K562 (cell line): ENCODE measurements at regions not wholly inside any gene's neighbourhood (a gene's known extent, or its start where the extent isn't known, plus 50 kb on each side); places are given as distances from the start of the nearest gene placed in this dataset.

Experiments used
- ATAC-seq: fragments of 200-7000 bp; cut with Tn5 transposase; 3 replicates; pipeline ENCODE4 v1.9.1; 2020; ENCODE audit warnings: moderate library complexity
- BruUV-seq: library from RNA; stranded (reverse); fragments of 400-500 nt; replicated peaks from 2 replicates; lab custom pipeline; 2021; lab: Mats Ljungman, UMichigan
- CTCF ChIA-PET: fragments of 300-600 bp; formaldehyde crosslinking; extraction: SDS; loops from one replicate; lab custom pipeline; 2021; ENCODE audit warnings: low intra/inter-chr PET ratio; lab: Yijun Ruan, JAX
- POLR2A ChIA-PET: fragments of 300-600, 350-650 bp; sonication (Branson Sonifier 250); formaldehyde crosslinking; extraction: SDS; loops from one replicate; lab custom pipeline; 2021; ENCODE audit warnings: antibody characterized with exemption, inconsistent platforms; lab: Yijun Ruan, JAX
- DNase-seq, 4 experiments: peaks; one replicate each; pipeline versions ENCODE4 v3.0.0 to v3.0.0-alpha.2; 2011 to 2018; ENCODE audit warnings: low spot score in 3 of 4, mixed read lengths in 3 of 4; ENCODE audit errors: extremely low read depth in 1 of 4
- FAIRE-seq: peaks from 2 replicates; lab custom pipeline; 2011; peaks lifted over from hg19 to GRCh38; lab: Jason Lieb, UNC
- H2AFZ ChIP-seq: 2 replicates; pipeline ENCODE4 v1.6.0; 2011; ENCODE audit warnings: low read depth, low read length, control low read depth, inconsistent platforms
- H3K27ac ChIP-seq: fragments of 200-600 bp; 3 replicates; pipeline ENCODE4 v1.8.0; 2011; ENCODE audit warnings: low read depth, mild to moderate bottlenecking, control low read depth, inconsistent platforms, low read length, moderate library complexity, mixed read lengths; ENCODE audit errors: extremely low read depth
- H3K27me3 ChIP-seq, 2 experiments: fragments of 300-600 bp in 1 of 2; 2 replicates in 1 of 2; 3 replicates in 1 of 2; pipeline versions ENCODE4 v1.6.0 to v1.8.0; 2011; ENCODE audit warnings: inconsistent platforms in 2 of 2, low read length in 2 of 2, mild to moderate bottlenecking in 1 of 2, mixed read lengths in 1 of 2, moderate library complexity in 1 of 2; ENCODE audit not compliant: control insufficient read depth in 2 of 2, insufficient read depth in 2 of 2
- H3K36me3 ChIP-seq: fragments of 300-600 bp; 3 replicates; pipeline ENCODE4 v1.8.0; 2011; ENCODE audit warnings: mild to moderate bottlenecking, low read length, inconsistent platforms; ENCODE audit not compliant: control insufficient read depth, insufficient read depth
- H3K4me1 ChIP-seq, 2 experiments: fragments of 200-600 bp in 1 of 2; replicated peaks in 1 of 2; 2 replicates in 1 of 2; 3 replicates in 1 of 2; pipeline versions ENCODE4 v1.5.1 to v1.8.0; 2011; ENCODE audit warnings: inconsistent platforms in 2 of 2, low read length in 2 of 2, mild to moderate bottlenecking in 1 of 2, mixed read lengths in 1 of 2, moderate library complexity in 1 of 2; ENCODE audit not compliant: control insufficient read depth in 2 of 2, insufficient read depth in 2 of 2
- H3K4me2 ChIP-seq: 2 replicates; pipeline ENCODE4 v1.6.1; 2011; ENCODE audit warnings: low read length, control low read depth, inconsistent platforms, mixed read lengths; ENCODE audit not compliant: insufficient read depth
- H3K4me3 ChIP-seq: fragments of 200-600 bp; sonication (generic), shearing (Covaris generic); 2 replicates; pipeline ENCODE4 v1.5.1; 2016; ENCODE audit warnings: control low read depth, inconsistent platforms
- H3K79me2 ChIP-seq: fragments of 200-600 bp; 3 replicates; pipeline ENCODE4 v1.8.0; 2011; ENCODE audit warnings: low read length, inconsistent platforms; ENCODE audit not compliant: control insufficient read depth, insufficient read depth
- H3K9ac ChIP-seq, 2 experiments: 2 replicates each; pipeline versions ENCODE4 v1.6.0 to v1.6.1; 2011; ENCODE audit warnings: low read depth in 2 of 2, low read length in 2 of 2, control low read depth in 1 of 2, inconsistent platforms in 1 of 2, mild to moderate bottlenecking in 1 of 2, mixed read lengths in 1 of 2; ENCODE audit not compliant: insufficient read depth in 1 of 2
- H3K9me1 ChIP-seq: one replicate; pipeline ENCODE4 v1.6.0; 2011; ENCODE audit warnings: inconsistent platforms, mild to moderate bottlenecking, low read length, moderate library complexity; ENCODE audit not compliant: control insufficient read depth, insufficient read depth
- H3K9me3 ChIP-seq: replicated peaks from 2 replicates; pipeline ENCODE4 v1.5.1; 2011; ENCODE audit warnings: low read depth, low read length, inconsistent platforms; ENCODE audit not compliant: control insufficient read depth, insufficient read depth
- H4K20me1 ChIP-seq: replicated peaks from 2 replicates; pipeline ENCODE4 v1.6.1; 2011; ENCODE audit warnings: low read length, inconsistent platforms, mixed read lengths; ENCODE audit not compliant: control insufficient read depth, insufficient read depth
- EP400 ChIP-seq: fragments of 450-650 bp; IDR thresholded peaks from 2 replicates; pipeline ENCODE4 v1.6.1; 2017; ENCODE audit warnings: antibody characterized with exemption, mild to moderate bottlenecking, moderate library complexity
- MYC ChIP-seq, 2 experiments: fragments of 250-450 bp in 1 of 2; sonication (Bioruptor Pico) in 1 of 2; IDR thresholded peaks; 2 replicates each; pipeline versions ENCODE4 v1.5.1 to v1.6.1; 2012 to 2021; ENCODE audit warnings: low read depth in 2 of 2, borderline replicate concordance in 1 of 2, improper control_type of control experiment in 1 of 2, low read length in 1 of 2, mild to moderate bottlenecking in 1 of 2, moderate library complexity in 1 of 2
- NFYB ChIP-seq: IDR thresholded peaks from 2 replicates; pipeline ENCODE4 v1.6.1; 2011; ENCODE audit warnings: mild to moderate bottlenecking, moderate library complexity; ENCODE audit not compliant: insufficient read length; ENCODE audit errors: extremely low read depth
- TEAD1 ChIP-seq, 2 experiments: fragments of 450-650 bp in 1 of 2; sonication (generic) in 1 of 2; formaldehyde crosslinking; IDR thresholded peaks; 2 replicates each; pipeline versions ENCODE4 v1.4.0 to v1.8.0; 2020 to 2022; ENCODE audit warnings: mild to moderate bottlenecking in 2 of 2, missing genetic modification reagents in 1 of 2
- YY1 ChIP-seq, 3 experiments: IDR thresholded peaks; 2 replicates each; pipeline ENCODE4 v1.6.1; 2011; ENCODE audit warnings: low read length in 2 of 3, mild to moderate bottlenecking in 2 of 3, moderate library complexity in 2 of 3, borderline replicate concordance in 1 of 3, control low read depth in 1 of 3, low read depth in 1 of 3; ENCODE audit not compliant: insufficient read depth in 3 of 3, insufficient replicate concordance in 2 of 3, control insufficient read depth in 1 of 3, insufficient read length in 1 of 3; ENCODE audit errors: extremely low read depth in 1 of 3
- ZBTB1 ChIP-seq: sonication (generic); formaldehyde crosslinking; IDR thresholded peaks from 2 replicates; pipeline ENCODE4 v1.8.1; 2023; ENCODE audit warnings: missing genetic modification reagents, low read depth, mild to moderate bottlenecking, borderline replicate concordance
- WGBS: fragments of 100-300 bp; shearing (Covaris generic); methylation state at CpG from one replicate; pipeline ENCODE4 v1.1.6; 2016; ENCODE audit warnings: low coverage, mixed read lengths; ENCODE audit not compliant: insufficient coverage; ENCODE audit errors: missing lambda C conversion rate; 5-methylcytosine and 5-hydroxymethylcytosine counted together
- in situ Hi-C: fragments of 300-500 bp; cut with MboI; formaldehyde crosslinking; loops from 4 replicates; pipeline ENCODE4 v1.15.0; 2018; ENCODE audit warnings: inconsistent platforms, mixed read lengths
- intact Hi-C: fragments of 100-400 bp; cut with micrococcal nuclease; formaldehyde crosslinking; loops from 2 replicates; pipeline ENCODE4 v1.14.2; 2022
- TF ChIP-seq, protein P1 (sequence below): fragments of 450-650 bp; formaldehyde crosslinking; IDR thresholded peaks from 2 replicates; pipeline ENCODE4 v1.4.0; 2020; ENCODE audit warnings: mild to moderate bottlenecking, moderate library complexity
- TF ChIP-seq, protein P2 (sequence below): IDR thresholded peaks from 2 replicates; pipeline ENCODE4 v1.6.1; 2014; ENCODE audit warnings: antibody characterized with exemption
- TF ChIP-seq, protein P3 (sequence below): sonication (generic); formaldehyde crosslinking; IDR thresholded peaks from 2 replicates; pipeline ENCODE4 v1.9.0; 2022; ENCODE audit warnings: mild to moderate bottlenecking, missing genetic modification reagents

DNA sequence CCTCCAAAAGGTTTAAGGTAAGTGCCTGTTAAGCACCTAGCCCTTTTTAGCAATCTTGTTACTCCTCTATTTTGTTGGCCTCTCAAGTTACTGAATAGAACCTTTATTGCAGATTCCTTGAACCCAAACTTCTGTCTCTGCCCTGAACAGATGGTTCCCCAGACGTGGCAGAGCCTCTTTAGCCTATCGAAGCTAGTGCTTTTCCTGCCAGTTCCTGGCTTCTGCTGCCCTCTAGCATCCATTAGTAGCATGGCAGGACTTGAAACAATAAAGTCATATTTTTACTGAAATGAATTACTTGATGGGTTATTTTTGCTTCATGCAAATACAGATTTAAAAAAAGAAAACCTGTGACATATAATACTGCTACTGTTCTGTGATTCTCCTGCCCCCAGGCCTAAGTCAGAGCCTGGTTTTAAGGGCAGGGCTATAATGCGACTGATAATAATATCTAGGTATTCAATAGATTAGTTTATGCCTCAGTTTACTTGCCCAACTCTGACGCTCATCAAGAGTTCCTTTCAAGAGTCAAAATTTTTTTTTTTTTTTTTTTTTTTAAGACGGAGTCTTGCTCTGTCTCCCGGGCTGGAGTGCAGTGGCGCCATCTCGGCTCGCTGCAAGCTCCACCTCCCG, 84.3 kb upstream of the PHF14 start (continued):
- TF ChIP-seq, protein P1, sequence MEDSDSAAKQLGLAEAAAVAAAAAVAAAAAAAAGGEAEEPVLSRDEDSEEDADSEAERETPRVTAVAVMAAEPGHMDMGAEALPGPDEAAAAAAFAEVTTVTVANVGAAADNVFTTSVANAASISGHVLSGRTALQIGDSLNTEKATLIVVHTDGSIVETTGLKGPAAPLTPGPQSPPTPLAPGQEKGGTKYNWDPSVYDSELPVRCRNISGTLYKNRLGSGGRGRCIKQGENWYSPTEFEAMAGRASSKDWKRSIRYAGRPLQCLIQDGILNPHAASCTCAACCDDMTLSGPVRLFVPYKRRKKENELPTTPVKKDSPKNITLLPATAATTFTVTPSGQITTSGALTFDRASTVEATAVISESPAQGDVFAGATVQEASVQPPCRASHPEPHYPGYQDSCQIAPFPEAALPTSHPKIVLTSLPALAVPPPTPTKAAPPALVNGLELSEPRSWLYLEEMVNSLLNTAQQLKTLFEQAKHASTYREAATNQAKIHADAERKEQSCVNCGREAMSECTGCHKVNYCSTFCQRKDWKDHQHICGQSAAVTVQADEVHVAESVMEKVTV (CRISPR knock-in tag) = peak; percentile 67

DNA sequence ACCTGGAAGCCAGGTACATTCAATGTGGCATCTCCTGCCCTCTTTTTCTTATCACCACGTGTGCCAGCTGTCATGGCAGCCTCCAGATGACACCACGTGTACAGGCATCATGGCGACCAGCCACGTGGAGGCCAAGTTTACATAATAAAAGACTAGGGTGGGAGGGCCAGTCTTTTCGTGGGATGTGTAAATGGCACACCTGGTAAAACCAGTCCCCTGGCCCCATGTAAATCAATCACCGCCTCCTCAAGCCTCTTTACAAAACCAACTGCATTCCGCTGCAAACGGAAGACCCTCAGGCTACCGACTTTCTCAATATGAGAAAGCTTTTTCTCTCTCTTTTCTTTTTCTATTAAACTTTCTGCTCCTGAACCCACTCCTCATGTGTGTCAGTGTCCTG, 65.1 kb upstream of the PHF14 start:
- DNase-seq (no peak), ATAC-seq (no peak), FAIRE-seq (no peak)
- H3K9me1 ChIP-seq = no peaks in the 10 kb centered on the region
- no peaks in the 10 kb centered on the region for H3K79me2 ChIP-seq
- in situ Hi-C loops = no loop called here
- H2AFZ ChIP-seq = peak overlapping the region; percentile 60
- no peaks in the 10 kb centered on the region for H4K20me1 ChIP-seq
- peaks cover 3% of the 10 kb centered on the region; the same call in 1 of the 2 replicates for H3K9me3 ChIP-seq
- H3K27ac ChIP-seq = no peak overlapping the region
- no peak overlapping the region for H3K9ac ChIP-seq
- H3K4me2 ChIP-seq = no peak overlapping the region
- intact Hi-C loops = no loop called here
- H3K4me3 ChIP-seq = no peak overlapping the region
- ChIA-PET POLR2A (no interaction called here), CTCF (no interaction called here)
- H3K27me3 ChIP-seq = no peaks in the 10 kb centered on the region
- no TSS peak for BruUV-seq
- H3K36me3 ChIP-seq = no peaks in the 10 kb centered on the region
- H3K4me1 ChIP-seq = no peaks in the 10 kb centered on the region; a peak in 1 of 5 replicates
- 24% methylated on average over 8 of the region's 9 CpGs for WGBS
- TF ChIP-seq ZBTB1 (CRISPR knock-in tag) (no peak), TEAD1 (CRISPR knock-in tag; IDR thresholded peaks at IDR 0.05) (no peak), YY1 (IDR thresholded peaks at IDR 0.05; ENCODE audit: borderline replicate concordance in 1 of 3, control insufficient read depth in 1 of 3, extremely low read depth in 1 of 3, insufficient read depth in 3 of 3, insufficient read length in 1 of 3, insufficient replicate concordance in 2 of 3, low read depth in 1 of 3, low read length in 2 of 3) (peak in 2 of 3 experiments; percentile 35 to 84), NFYB (no peak), MYC (IDR thresholded peaks at IDR 0.05; ENCODE audit: low read depth, low read length) (peak; percentile 62; the same call in 1 of the 2 replicates), MYC (CRISPR knock-in tag; IDR thresholded peaks at IDR 0.05; ENCODE audit: borderline replicate concordance, low read depth) (no peak), EP400 (peak; percentile 59; the same call in 1 of the 2 replicates)
- TF ChIP-seq, protein P2, sequence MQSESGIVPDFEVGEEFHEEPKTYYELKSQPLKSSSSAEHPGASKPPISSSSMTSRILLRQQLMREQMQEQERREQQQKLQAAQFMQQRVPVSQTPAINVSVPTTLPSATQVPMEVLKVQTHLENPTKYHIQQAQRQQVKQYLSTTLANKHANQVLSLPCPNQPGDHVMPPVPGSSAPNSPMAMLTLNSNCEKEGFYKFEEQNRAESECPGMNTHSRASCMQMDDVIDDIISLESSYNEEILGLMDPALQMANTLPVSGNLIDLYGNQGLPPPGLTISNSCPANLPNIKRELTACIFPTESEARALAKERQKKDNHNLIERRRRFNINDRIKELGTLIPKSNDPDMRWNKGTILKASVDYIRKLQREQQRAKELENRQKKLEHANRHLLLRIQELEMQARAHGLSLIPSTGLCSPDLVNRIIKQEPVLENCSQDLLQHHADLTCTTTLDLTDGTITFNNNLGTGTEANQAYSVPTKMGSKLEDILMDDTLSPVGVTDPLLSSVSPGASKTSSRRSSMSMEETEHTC = no peak
- TF ChIP-seq, protein P3, sequence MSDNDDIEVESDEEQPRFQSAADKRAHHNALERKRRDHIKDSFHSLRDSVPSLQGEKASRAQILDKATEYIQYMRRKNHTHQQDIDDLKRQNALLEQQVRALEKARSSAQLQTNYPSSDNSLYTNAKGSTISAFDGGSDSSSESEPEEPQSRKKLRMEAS (CRISPR knock-in tag) = peak; percentile 72
